Left lobe of liver (tissue), 2 donors: ENCODE measurements at regions not wholly inside any gene's neighbourhood (a gene's known extent, or its start where the extent isn't known, plus 50 kb on each side); places are given as distances from the start of the nearest gene placed in this dataset.

ENCODE experiments used
- ATAC-seq: fragments of 200-7000 bp; cut with Tn5 transposase; one replicate; pipeline ENCODE4 v1.9.1; 2020; ENCODE audit warnings: mild to moderate bottlenecking, moderate library complexity
- DNase-seq: peaks from one replicate; pipeline ENCODE4 v3.0.0-alpha.2; 2020; ENCODE audit warnings: low spot score
- donor health status: DM: no; HTN: no; CAD: no; lungs with moderate emphysema.
- donor health status: DM: no; HTN: yes; CAD: no.

DNA sequence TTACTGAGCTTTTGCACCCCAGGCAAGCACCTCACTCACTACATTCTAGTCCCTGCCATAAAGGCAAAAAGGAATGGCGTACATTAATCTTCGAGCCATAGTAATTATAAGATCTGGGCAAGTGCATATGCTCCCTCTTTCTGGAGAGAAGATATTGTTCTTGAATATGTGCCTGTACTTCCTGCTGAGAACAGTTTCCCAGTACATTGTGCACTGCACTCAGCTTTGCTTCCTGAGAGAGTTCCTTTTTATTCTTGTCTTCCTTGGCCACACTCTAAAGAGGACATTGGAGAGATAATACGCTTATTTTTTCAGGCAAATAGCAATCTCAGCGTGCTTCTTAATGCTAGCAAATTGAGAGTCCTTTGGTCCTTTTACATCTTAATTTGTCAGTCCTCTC lies 909.0 kb upstream of the PCDH10 start:
- no peak for DNase-seq
- ATAC-seq, result no peak

DNA sequence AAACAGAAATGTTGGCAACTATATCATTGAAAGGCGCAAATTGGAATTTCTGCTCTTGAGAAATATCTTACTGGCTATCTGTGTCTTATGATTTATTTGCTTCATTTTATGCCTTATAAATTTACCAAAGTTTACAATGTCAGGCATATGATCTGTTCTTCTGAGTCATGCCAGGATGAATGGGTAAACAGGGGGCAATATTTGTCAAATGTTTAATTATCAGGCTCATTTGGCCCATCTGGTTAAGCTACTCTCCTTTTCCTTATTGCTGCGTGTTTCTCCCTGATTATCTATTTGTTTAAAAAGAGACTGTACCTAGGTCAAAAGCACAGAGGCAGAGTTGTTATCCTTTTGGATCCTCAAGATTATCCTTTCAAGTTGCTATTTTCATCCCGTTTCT lies 903.8 kb upstream of the PCDH10 start:
- no peak for DNase-seq
- ATAC-seq, result no peak

DNA sequence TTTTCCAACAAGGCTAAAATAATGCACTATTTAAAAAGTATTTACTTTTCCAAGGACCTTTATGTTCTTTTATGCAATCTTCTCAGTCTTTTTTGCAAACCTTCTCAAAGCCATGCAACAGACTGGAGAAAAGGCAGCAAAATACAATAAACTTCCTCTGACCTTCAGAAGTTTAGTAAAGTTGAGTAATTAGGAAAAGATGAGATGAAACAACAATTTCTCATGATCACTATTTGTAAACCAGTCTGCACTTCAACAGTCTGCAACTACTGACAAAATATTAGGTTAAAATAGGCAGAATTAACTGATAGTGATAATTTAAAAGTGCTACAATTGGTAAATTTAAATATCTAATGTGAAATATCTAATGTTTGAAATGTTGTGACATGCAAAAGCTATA lies 884.9 kb upstream of the PCDH10 start:
- no peak for DNase-seq
- ATAC-seq, result no peak

DNA sequence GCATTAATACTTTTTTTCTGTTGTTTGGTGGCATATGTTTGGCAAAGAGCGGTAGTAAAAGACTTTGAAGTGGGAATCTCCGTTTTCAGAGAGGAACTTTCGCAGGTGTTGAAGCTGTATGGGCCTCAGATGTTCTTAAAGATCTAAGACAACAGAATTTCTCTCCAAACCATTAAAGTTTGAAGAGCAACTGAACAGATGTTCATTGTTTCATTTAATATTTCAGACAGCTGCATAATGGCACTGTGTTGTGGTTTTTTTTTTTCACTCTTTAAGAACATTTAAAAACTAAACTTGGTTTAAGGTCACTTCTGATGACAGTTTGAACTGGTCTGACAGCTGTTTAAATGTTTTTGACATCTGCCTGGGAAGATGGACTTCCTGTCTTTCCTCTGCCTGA lies 882.7 kb upstream of the PCDH10 start:
- DNase-seq (no peak), ATAC-seq (no peak)

DNA sequence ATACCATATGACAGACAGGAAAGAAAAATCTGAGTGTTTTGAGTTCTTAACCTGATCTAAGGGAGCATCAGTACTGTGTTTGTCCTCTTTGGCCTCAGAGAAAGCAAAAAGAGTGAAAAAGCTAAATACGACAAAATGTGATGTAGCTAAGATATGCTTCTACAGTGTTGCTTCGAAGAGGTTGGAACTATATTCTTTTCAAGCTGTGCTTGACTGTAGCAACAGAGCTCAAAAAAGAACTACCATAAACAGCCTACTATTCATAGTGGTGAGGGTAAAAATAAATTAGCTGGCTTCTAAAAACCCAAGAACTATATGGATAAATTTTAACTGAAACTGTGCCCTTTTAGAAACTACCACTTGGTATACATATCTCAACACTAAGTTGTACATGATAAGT lies 881.8 kb upstream of the PCDH10 start:
- ATAC-seq (no peak), DNase-seq (no peak)

DNA sequence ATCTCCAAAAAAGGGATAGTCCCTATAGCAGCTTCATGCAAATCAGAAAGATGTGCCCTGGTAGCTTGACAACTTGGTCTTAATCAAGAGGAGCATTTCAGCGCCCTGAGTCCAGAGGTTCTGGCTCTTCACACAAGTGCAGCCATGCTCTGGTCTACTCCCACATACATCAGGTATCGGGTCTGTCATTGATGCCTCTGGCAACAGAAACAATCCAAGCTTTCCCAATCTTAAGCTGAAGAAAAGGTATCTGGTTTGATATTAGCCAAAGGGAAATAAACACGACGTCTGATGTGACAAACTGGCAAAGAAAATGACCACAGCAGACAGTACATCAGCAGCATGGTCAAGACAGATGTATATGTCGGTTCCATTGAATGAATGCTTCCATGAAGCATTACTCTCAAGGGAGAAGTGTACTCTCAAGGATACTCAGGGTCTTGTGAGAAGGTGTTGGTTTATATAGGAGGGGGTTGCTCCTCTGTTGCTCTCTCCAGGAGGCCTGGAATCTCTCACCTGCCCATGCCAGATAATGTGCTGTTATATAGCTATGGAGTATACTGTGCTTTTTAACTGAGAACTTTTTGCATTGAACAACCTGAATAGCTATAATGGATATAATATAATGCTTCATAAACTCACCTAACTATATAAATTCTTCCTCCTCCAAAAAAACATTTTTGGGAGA lies 879.6 kb upstream of the PCDH10 start:
- no peak for DNase-seq
- no peak for ATAC-seq

DNA sequence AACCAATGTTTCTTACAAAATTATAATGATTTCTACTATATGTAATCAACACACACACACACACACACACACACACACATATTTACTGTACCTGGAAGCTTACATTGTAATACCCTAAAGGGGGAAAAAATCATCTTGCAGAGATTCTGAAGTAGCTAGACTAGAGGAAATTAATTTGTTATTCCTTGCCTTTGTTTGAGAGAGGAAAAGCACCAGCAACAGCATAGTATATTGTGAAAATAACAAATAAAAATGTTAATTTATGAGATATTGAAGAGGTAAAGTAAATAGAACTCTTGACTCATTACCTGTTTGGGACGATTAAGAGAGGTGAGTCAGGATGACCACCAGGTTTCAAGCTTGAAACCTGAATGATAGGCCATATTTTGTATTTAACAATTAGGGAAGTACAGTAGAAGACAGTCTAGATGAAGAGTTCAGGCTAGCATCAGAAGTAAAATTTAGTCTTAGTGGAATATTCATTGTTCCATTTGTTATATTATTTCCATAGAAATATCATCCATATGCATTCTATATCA lies 873.4 kb upstream of the PCDH10 start:
- no peak for DNase-seq
- no peak for ATAC-seq

DNA sequence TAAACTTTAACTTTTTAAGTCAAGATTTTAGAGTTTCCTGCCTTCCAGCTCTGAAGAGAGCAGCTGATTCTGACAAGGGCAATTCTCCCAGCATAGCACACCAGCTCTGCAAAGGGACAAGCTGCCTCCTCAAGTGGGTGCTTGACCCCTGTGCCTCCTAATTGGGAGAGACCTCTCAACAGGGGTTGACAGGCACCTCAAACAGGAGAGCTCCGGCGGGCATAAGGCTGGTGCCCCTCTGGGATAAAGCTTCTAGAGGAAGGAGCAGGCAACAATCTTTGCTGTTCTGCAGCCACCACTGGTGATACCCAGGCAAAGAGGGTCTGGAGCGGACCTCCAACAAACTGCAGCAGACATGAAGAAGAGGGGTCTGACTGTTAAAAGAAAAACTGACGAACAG lies 872.9 kb upstream of the PCDH10 start:
- ATAC-seq (no peak), DNase-seq (no peak)

DNA sequence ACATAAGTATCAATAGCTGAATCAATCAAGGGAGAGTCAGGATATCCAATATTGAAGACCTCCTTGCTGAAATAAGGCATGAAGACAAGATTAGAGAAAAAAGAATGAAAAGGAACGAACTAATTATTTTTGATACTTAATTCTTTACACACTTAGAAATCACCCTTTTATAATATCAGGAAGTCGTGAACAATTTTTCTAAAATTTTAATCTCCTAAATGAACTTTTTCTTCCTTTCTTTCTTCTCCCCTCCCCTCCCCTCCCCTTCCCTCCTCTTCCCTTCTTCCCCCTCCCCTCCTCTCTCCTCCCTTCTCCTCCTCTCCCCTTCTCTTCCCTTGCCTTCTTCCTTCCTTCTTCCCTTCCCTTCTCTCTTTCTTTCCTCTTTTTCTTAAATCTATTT lies 872.1 kb upstream of the PCDH10 start:
- DNase-seq (no peak), ATAC-seq (no peak)

DNA sequence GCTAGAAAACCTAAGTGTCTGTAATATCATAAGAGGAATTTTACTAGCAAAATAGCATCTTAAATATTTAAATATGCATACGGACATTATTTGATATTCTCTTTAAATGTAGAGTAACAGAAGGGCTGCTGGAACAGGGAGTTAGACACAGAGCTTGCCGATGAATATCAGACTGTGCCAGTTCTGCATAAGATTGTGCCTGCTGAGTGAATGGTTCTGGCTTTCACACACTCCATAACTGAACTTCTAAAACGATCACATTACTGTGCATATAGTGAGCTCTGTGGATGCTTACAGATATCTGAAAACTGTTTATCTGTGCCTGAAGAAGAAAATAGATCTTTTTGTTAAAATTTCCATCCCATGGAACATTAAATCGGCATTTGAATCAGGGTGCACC lies 867.4 kb upstream of the PCDH10 start:
- no peak for ATAC-seq
- no peak for DNase-seq

DNA sequence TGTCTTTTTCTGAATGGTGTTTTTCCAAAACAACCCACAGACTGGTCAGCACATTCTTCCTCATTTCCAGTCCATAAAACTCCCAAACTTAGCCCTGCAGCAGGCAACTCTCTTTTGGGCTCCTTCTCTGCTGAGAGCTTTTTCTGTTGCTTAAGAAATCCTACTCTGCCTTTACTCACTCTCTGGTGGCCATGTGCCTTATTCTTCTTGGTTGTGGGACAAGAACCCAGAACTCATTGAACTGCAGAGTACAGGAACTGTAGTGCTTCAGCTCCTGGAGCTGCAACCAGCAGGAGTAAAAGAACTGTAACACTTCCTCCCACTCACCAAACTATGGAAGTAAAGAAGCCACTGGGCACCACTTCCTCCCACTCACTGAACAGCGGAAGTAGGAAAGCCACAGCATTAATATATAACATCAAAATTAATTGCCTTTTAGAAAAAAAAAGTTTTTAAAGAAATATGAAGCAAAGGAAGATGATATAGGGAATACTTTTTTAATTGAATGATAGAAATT lies 864.1 kb upstream of the PCDH10 start:
- DNase-seq, result no peak
- no peak for ATAC-seq

DNA sequence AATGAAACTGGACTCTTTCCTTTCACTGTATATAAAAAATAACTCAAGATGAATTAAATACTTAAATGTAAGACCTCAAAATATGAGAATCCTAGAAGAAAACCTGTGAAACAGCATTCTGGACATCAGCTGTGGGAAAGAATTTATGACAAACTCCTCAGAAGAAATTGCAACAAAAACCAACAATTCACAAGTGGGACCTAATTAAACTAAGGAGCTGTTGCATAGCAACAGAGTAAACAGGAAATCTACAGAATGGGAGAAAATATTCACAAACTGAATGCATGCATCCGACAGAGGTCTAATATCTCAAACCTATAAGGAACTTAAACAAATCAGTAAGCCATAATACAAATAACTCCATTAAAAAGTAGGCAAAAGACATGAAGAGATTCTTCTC lies 851.7 kb upstream of the PCDH10 start:
- DNase-seq (no peak), ATAC-seq (no peak)

DNA sequence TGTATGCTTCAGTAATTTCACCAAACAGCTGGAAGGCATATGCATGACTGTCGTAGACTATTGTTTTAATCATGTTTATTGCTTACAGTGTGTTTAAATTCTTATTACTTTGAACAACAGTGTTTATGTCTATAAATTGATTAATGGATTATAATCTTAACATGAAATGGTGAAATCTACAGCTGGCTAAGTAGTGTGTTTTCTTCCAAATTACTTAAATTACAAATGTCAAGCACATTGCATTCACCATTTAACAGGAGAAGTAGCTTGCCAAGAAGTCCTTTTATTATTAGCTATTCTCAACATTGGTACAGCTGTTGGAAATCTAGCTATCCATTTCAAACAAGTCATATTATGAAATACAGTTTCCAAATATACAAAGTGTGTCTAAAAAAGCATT lies 849.3 kb upstream of the PCDH10 start:
- ATAC-seq (no peak), DNase-seq (no peak)

DNA sequence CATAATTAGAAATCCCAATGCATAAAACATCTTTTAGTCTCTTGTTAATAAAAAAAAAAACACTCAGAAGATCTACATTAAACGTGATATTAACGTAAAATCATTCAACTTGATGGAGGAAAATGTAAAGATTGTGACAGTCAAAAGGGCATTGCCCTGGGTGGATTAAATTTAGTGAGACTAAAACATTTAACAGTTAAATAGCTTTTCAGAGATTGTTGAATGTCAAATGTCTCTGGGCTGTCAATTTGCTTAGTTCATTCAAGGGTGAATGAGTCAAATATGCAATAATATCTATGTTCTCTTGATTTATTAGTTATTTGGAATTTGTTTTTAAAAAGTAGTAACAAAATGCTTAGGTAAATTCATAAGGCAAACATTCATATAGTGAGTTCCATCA lies 836.6 kb upstream of the PCDH10 start:
- no peak for ATAC-seq
- DNase-seq, result no peak

DNA sequence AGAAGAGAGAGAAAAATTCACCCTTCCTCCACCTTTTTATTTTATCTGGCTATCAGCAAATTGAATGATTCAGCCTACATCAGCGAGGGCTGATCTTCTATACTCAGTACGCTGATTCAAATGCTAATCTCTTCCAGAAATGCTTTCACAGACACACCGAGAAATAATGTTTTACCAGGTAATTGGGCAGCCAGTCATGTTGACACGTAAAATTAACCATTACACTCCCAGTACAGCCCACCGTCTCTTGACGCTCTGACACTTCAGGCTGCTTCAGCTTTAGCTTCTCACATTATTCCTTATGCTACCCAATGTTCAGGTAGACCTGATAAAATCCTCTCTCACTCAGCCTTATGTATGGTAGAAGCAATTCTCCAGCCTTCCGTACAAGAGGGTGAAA lies 835.2 kb upstream of the PCDH10 start:
- DNase-seq (no peak), ATAC-seq (no peak)

DNA sequence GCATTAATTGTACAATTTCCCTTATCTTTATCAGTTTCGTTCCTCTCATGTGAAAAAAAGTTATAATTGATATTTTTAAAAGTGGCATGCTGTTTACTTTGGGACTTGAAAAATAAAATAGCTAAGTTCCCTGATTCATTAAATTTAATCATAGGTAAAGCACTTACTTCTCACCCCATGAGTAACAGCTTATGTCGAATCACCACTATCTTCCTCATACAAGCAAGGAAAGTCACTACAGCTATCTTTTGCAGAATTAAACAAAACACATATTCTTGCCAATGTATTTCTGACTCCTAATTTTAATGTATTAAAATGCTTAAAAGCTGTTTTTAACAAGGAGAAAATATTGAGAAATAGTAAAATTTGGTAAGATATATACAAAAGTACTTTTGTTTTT lies 832.4 kb upstream of the PCDH10 start:
- no peak for DNase-seq
- no peak for ATAC-seq

DNA sequence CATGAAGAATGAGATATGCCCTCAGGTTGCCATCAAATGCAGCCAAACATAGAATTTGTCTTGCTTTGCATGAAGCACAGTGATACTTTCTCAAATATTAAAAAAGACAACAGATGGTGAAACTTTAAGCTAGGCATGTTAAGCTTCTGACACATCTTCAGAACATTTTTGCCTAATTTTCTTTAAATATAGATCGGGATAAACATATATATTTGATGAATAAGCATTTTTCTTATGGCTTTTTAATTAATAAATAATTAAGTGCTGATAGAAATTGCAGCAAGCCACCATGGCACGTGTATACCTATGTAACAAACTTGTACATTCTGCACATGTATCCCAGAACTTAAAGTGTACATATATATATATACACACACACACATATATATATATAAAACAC lies 831.2 kb upstream of the PCDH10 start:
- ATAC-seq, result no peak
- DNase-seq, result no peak

DNA sequence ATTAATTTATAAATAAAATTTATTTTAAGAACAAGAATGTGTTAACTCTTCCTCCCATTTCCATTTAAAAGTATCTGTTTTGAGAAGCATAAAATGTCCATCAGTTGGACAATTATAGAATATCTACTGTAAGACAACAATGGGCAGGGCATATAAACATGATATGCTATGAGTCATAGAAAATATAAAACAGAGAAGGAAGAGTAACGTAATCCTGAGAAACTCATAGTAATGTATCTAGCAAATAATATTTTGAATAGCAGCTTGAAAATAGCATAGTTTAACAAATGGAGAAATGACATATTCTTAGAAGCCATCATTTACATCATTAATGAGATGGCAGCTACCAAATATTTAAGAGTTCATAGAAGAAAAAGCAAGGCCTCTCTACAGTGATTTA lies 820.3 kb upstream of the PCDH10 start:
- DNase-seq (no peak), ATAC-seq (no peak)

DNA sequence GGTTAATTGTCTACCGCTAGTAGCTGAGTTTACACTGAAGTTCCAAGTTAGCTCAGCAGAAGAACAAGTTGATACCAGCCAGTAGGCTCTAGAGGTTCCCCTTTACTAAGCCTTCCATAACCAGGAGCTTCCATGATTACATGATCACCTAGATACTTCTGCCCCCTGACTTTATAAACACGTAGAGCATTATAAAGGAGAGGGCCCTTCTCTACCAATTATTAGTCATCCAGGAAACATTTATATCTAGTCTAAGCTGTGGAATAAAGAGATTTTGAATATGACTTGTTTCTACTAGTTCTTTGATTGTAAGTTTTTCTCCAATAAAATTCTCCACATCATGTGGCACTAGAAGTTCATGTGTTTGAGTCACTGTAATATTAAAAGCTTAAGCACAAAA lies 818.1 kb upstream of the PCDH10 start:
- DNase-seq (no peak), ATAC-seq (no peak)

DNA sequence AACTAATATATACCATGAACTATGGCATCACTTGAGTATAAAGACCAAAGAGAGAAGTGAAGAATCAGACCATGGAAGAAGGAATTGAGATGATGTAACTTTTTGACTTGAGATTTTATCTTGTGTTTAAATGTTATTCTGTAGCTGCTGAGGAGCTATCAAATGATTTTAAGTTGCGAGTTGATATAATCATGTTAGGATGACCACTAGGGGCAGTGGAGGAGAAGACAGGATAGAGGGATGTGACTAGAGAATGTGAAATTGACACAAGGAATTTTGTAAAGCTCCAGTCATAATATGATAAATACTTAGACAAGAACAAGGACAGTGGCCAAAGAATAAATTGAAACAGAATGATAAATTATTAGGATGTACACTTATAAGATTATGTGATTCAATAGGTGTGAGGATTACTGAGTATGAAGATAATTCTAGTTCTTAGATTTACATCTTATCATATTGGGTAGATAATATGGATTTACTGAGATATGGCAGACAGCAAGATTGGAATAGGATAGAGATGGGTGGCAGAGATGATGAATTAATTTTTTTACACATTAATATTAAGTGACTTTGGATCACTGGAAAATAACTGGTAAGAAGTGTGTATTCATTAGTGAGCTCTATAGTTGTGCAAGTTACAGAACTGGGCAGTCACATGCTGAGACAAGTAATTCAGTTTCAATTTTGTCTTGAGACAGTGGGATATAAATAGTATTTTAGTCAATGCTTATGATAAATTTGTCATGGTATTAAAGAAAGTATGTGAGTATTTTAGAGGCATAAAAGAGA lies 816.0 kb upstream of the PCDH10 start:
- ATAC-seq (no peak), DNase-seq (no peak)

DNA sequence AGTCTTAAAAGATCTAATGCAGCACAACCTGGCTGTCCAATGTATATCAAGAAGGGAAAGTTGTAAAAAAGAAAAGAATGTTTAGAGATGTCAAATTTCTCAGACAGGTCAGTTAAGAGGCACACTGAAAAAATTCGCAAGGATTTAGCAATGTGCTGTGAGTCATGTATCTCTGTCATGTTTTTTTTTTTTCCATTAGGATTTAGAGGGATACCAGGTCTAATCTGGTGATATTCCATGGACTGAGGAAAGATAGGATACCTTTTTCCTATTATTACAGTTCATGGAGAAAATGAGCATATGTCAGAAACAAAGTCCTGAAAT lies 815.4 kb upstream of the PCDH10 start:
- ATAC-seq, result no peak

DNA sequence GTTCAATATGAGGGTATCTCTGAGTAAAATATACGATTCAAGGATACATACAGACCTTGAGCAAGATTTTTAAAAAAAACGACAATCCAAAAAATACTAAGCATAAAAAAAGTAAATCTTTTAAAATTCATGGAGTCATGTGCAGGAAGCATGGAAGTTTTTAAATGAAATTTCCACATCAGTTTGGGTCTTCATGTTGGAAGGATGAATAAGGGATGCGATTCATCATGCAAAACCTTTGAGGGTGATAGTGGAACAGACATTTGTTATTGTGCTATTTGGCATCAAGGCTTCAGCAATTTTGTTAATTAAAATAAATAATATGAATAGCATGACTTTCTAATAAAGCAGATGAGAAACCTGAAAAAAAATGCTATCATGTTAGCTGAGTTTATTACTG lies 815.0 kb upstream of the PCDH10 start:
- ATAC-seq, result no peak
- DNase-seq, result no peak

More for the DNA sequence above, 815.4 kb upstream of the PCDH10 start:
- no peak for DNase-seq
